ENCODE measurements at regions not wholly inside any gene's neighbourhood (a gene's known extent, or its start where the extent isn't known, plus 50 kb on each side); places are given as distances from the start of the nearest gene placed in this dataset.

DNA sequence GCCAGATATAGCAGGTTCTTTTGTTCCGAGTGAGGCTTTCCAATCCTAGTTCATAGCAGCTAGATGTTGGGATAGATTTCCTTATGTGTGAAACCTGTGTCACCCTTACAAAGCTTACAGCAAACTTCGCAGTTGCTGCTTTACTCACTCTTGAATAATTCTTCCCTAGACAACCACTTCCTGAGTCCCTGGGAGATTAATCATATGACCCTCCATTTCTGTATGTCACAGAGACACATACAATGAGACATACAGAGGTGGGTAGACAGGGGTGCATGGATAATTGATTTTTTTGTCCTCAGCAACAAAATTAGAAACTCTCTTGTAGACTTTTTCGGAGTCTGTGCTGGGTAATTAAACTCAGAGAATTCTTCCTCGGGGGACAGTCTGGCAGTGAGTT, 163.2 kb downstream of the NSUN3 start:
- Histone ChIP-seq H3K4me3 (no peak overlapping the region), H3K4me1 (replicated peaks in 1 of 2) (no peaks in the 10 kb centered on the region), H3K27ac (no peak overlapping the region), H3K9me3 (replicated peaks in 1 of 3) (no peaks in the 10 kb centered on the region), H3K36me3 (replicated peaks in 1 of 2) (no peaks in the 10 kb centered on the region), H3K27me3 (peaks cover 3% of the 10 kb centered on the region)
- WGBS, 4 donors, result 48 to 53% (median 50%) methylated on average over 4 of the region's 4 CpGs
- TF ChIP-seq POLR2A (IDR thresholded peaks at IDR 0.05), result no peak
- TF ChIP-seq CTCF (IDR thresholded peaks at IDR 0.05), result no peak
- DNase-seq, result no peak
- intact Hi-C loops (cut with DNase I), result no loop called here

DNA sequence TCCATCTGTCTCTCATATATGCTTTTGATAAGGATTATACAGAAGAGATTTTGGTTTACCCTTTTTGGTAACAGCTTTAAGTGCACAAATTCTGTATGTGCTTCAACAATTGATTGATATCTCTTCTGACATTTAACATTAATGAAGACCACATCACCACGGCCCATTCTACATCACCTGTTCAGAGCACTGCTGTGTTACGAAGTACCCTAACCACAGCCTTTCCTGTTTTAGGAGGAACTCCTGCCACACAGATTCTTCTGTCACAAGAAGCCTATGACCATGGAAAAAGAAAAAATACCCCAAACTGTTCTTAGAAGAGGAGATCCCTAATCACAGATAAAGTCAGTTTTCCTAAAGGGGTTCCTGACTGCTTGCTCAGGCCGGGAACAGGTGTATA, 170.1 kb downstream of the NSUN3 start:
- WGBS, 4 donors, result 70 to 75% (median 73%) methylated on average over 3 of the region's 3 CpGs
- Histone ChIP-seq H3K4me1 (replicated peaks in 1 of 2) (no peaks in the 10 kb centered on the region), H3K9me3 (replicated peaks in 1 of 3) (no peaks in the 10 kb centered on the region), H3K4me3 (no peak overlapping the region), H3K36me3 (replicated peaks in 1 of 2) (no peaks in the 10 kb centered on the region), H3K27ac (no peak overlapping the region), H3K27me3 (no peaks in the 10 kb centered on the region)
- DNase-seq, result no peak
- intact Hi-C loops (cut with DNase I), result no loop called here
- TF ChIP-seq CTCF (IDR thresholded peaks at IDR 0.05) (no peak), POLR2A (IDR thresholded peaks at IDR 0.05) (no peak)

GRCh38 chr3:94234177-94234788, 171.4 kb downstream of the NSUN3 start:
- peak in 2 of 7 donors; percentile 9 to 13 for DNase-seq
- no peaks in the 10 kb centered on the region for H3K9me3 ChIP-seq (replicated peaks in 1 of 3)
- WGBS, 4 donors, result 11 to 20% (median 16%) methylated on average over 4 of the region's 4 CpGs
- intact Hi-C loops (cut with DNase I), result no loop called here
- H3K27ac ChIP-seq, result no peak overlapping the region
- H3K4me1 ChIP-seq (replicated peaks in 1 of 2), result no peaks in the 10 kb centered on the region
- H3K27me3 ChIP-seq, result no peaks in the 10 kb centered on the region
- H3K4me3 ChIP-seq, result no peak overlapping the region
- no peaks in the 10 kb centered on the region for H3K36me3 ChIP-seq (replicated peaks in 1 of 2)
- TF ChIP-seq CTCF (IDR thresholded peaks at IDR 0.05) (peak; percentile 20 to 60 (median 28)), POLR2A (IDR thresholded peaks at IDR 0.05) (no peak)

DNA sequence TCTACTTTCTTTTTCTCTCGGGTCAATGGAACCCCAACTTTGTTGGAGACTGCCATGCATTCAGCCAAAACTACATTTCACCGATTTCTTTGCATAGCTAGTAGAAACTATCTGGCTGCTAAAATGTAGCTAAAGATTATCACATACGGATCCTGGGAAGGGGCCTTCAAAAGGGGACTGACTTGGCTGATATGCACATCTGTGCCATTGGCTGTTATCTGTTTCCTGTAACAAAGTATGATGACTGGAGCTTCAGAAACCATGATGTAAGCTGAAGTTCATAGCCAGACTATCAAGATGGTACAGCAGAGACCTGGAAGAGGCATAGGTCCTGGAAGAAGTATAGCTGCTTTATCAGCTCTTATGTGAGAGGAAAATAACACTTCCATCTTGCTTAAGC, 179.1 kb downstream of the NSUN3 start:
- no peak for DNase-seq
- no peak overlapping the region for H3K4me3 ChIP-seq
- intact Hi-C loops (cut with DNase I), result no loop called here
- no peaks in the 10 kb centered on the region for H3K4me1 ChIP-seq (replicated peaks in 1 of 2)
- H3K36me3 ChIP-seq (replicated peaks in 1 of 2), result no peaks in the 10 kb centered on the region
- no peaks in the 10 kb centered on the region for H3K27me3 ChIP-seq
- no peak for TF ChIP-seq CTCF (IDR thresholded peaks at IDR 0.05)
- no peak for TF ChIP-seq POLR2A (IDR thresholded peaks at IDR 0.05)
- WGBS, 4 donors, result 48 to 69% (median 67%) methylated on average over 3 of the region's 3 CpGs
- H3K9me3 ChIP-seq (replicated peaks in 1 of 3), result no peaks in the 10 kb centered on the region
- no peak overlapping the region for H3K27ac ChIP-seq
